ENCODE measurements at regions not wholly inside any gene's neighbourhood (a gene's known extent, or its start where the extent isn't known, plus 50 kb on each side); places are given as distances from the start of the nearest gene placed in this dataset.
"Not testable (repeated sequence)": the region's sequence is repeated elsewhere in the genome, so short reads cannot be mapped to it uniquely, and the experiment has no call there.

GRCh38 chr2:217588266-217588665 is 414.5 kb downstream of the TNS1 start:
- H2AFZ ChIP-seq (ENCODE audit: insufficient read depth, low read depth, low read length, poor library complexity, severe bottlenecking): no peak overlapping the region

GRCh38 chr2:217585362-217585761 is 417.4 kb downstream of the TNS1 start:
- no peak for TF ChIP-seq CTCF (IDR thresholded peaks at IDR 0.05)
- H3K9me3 Mint-ChIP-seq: peaks cover 0 to 2% (median 0%) of the 10 kb centered on the region in 7 donors
- H3K36me3 Mint-ChIP-seq: no peaks in the 10 kb centered on the region
- WGBS (ENCODE audit: insufficient coverage): 100% methylated on average over 2 of the region's 3 CpGs
- Histone ChIP-seq H3K4me1 (ENCODE audit: control insufficient read depth in 1 of 2, insufficient read depth in 2 of 2, low read length in 2 of 2) (no peaks in the 10 kb centered on the region), H3K27me3 (ENCODE audit: control insufficient read depth in 2 of 2, insufficient read depth in 2 of 2, low read length in 2 of 2) (peaks cover 0 to 8% of the 10 kb centered on the region in 2 donors), H3K9me3 (replicated peaks in 1 of 2; ENCODE audit: control insufficient read depth in 1 of 2, insufficient read depth in 1 of 2, low read length in 2 of 2) (no peaks in the 10 kb centered on the region), H3K9ac (ENCODE audit: insufficient read depth, low read length, poor library complexity, severe bottlenecking) (no peak overlapping the region), H3K27ac (ENCODE audit: low read depth in 1 of 2, low read length in 2 of 2) (no peak overlapping the region), H3K4me3 (replicated peaks in 1 of 3; ENCODE audit: low read depth in 2 of 3, low read length in 3 of 3) (no peak overlapping the region), H4K20me1 (ENCODE audit: insufficient read depth, low read length) (no peaks in the 10 kb centered on the region), H3K79me2 (ENCODE audit: insufficient read depth, low read length) (no peaks in the 10 kb centered on the region), H3K4me2 (replicated peaks; ENCODE audit: extremely low read depth, low read length, poor library complexity, severe bottlenecking) (no peak overlapping the region), H2AFZ (ENCODE audit: insufficient read depth, low read depth, low read length, poor library complexity, severe bottlenecking) (no peak overlapping the region), H3K36me3 (replicated peaks in 1 of 2; ENCODE audit: control insufficient read depth in 1 of 2, insufficient read depth in 2 of 2, low read length in 2 of 2) (no peaks in the 10 kb centered on the region)
- no peak for DNase-seq
- no peak overlapping the region for H3K27ac Mint-ChIP-seq
- no peaks in the 10 kb centered on the region for H3K4me1 Mint-ChIP-seq
- H3K27me3 Mint-ChIP-seq (ENCODE audit: low read depth in 3 of 3): peaks cover 9 to 19% (median 9%) of the 10 kb centered on the region in 3 donors
- intact Hi-C loops (cut with micrococcal nuclease): no loop called here
- H3K4me3 Mint-ChIP-seq: no peak overlapping the region

More at GRCh38 chr2:217588266-217588665, 414.5 kb downstream of the TNS1 start:
- no peaks in the 10 kb centered on the region for H3K9me3 ChIP-seq (replicated peaks in 1 of 2; ENCODE audit: control insufficient read depth in 1 of 2, insufficient read depth in 1 of 2, low read length in 2 of 2)
- H3K27ac ChIP-seq (ENCODE audit: low read depth in 1 of 2, low read length in 2 of 2): no peak overlapping the region
- H3K79me2 ChIP-seq (ENCODE audit: insufficient read depth, low read length): no peaks in the 10 kb centered on the region
- intact Hi-C loops (cut with micrococcal nuclease): no loop called here
- no peak overlapping the region for H3K9ac ChIP-seq (ENCODE audit: insufficient read depth, low read length, poor library complexity, severe bottlenecking)
- H3K9me3 Mint-ChIP-seq: peaks cover 0 to 3% (median 2%) of the 10 kb centered on the region in 7 donors
- TF ChIP-seq CTCF (IDR thresholded peaks at IDR 0.05): no peak
- no peak overlapping the region for H3K4me3 Mint-ChIP-seq
- no peak overlapping the region for H3K4me3 ChIP-seq (replicated peaks in 1 of 3; ENCODE audit: low read depth in 2 of 3, low read length in 3 of 3)
- peaks cover 0 to 8% of the 10 kb centered on the region in 2 donors for H3K27me3 ChIP-seq (ENCODE audit: control insufficient read depth in 2 of 2, insufficient read depth in 2 of 2, low read length in 2 of 2)
- no peaks in the 10 kb centered on the region for H3K36me3 Mint-ChIP-seq
- DNase-seq: no peak
- no peaks in the 10 kb centered on the region for H3K4me1 ChIP-seq (ENCODE audit: control insufficient read depth in 1 of 2, insufficient read depth in 2 of 2, low read length in 2 of 2)
- no CpG with 5 or more reads among the region's 4 CpGs for WGBS (ENCODE audit: insufficient coverage)
- H3K4me1 Mint-ChIP-seq: no peaks in the 10 kb centered on the region
- no peaks in the 10 kb centered on the region for H3K36me3 ChIP-seq (replicated peaks in 1 of 2; ENCODE audit: control insufficient read depth in 1 of 2, insufficient read depth in 2 of 2, low read length in 2 of 2)
- no peaks in the 10 kb centered on the region for H4K20me1 ChIP-seq (ENCODE audit: insufficient read depth, low read length)
- peaks cover 6 to 19% (median 9%) of the 10 kb centered on the region in 3 donors for H3K27me3 Mint-ChIP-seq (ENCODE audit: low read depth in 3 of 3)
- no peak overlapping the region for H3K27ac Mint-ChIP-seq
- H3K4me2 ChIP-seq (replicated peaks; ENCODE audit: extremely low read depth, low read length, poor library complexity, severe bottlenecking): no peak overlapping the region

- H3K27me3 Mint-ChIP-seq (ENCODE audit: low read depth in 3 of 3); H3K27ac ChIP-seq (ENCODE audit: low read depth in 1 of 2, low read length in 2 of 2); H2AFZ ChIP-seq (ENCODE audit: insufficient read depth, low read depth, low read length, poor library complexity, severe bottlenecking); H3K9me3 ChIP-seq (replicated peaks in 1 of 2; ENCODE audit: control insufficient read depth in 1 of 2, insufficient read depth in 1 of 2, low read length in 2 of 2); H3K27me3 ChIP-seq (ENCODE audit: control insufficient read depth in 2 of 2, insufficient read depth in 2 of 2, low read length in 2 of 2); H3K27ac Mint-ChIP-seq; H3K4me1 ChIP-seq (ENCODE audit: control insufficient read depth in 1 of 2, insufficient read depth in 2 of 2, low read length in 2 of 2); H3K9ac ChIP-seq (ENCODE audit: insufficient read depth, low read length, poor library complexity, severe bottlenecking); H3K9me3 Mint-ChIP-seq; H3K36me3 ChIP-seq (replicated peaks in 1 of 2; ENCODE audit: control insufficient read depth in 1 of 2, insufficient read depth in 2 of 2, low read length in 2 of 2); H3K4me3 Mint-ChIP-seq; H3K4me2 ChIP-seq (replicated peaks; ENCODE audit: extremely low read depth, low read length, poor library complexity, severe bottlenecking); H3K79me2 ChIP-seq (ENCODE audit: insufficient read depth, low read length); intact Hi-C loops (cut with micrococcal nuclease); DNase-seq; H3K36me3 Mint-ChIP-seq; H4K20me1 ChIP-seq (ENCODE audit: insufficient read depth, low read length); H3K4me3 ChIP-seq (replicated peaks in 1 of 3; ENCODE audit: low read depth in 2 of 3, low read length in 3 of 3); H3K4me1 Mint-ChIP-seq: not testable (repeated sequence)
- WGBS (ENCODE audit: insufficient coverage): no CpG with 5 or more reads among the region's 1 CpG
Observed at GRCh38 chr2:217580407-217580806, 422.4 kb downstream of the TNS1 start.

Data from CD14-positive monocyte (primary cell).